Spinal cord (tissue), 9 donors: ENCODE measurements at regions not wholly inside any gene's neighbourhood (a gene's known extent, or its start where the extent isn't known, plus 50 kb on each side); places are given as distances from the start of the nearest gene placed in this dataset.
A peak's percentile ranks its signal among the peaks of the same experiment; 100 is the strongest.
"Not testable (repeated sequence)": the region's sequence is repeated elsewhere in the genome, so short reads cannot be mapped to it uniquely, and the experiment has no call there.

Experiments
- DNase-seq, 6 donors: peaks; one replicate each; pipeline versions ENCODE4 v3.0.0 to v3.0.0-alpha.2; 2013 to 2015; ENCODE audit warnings: low spot score in 6 of 6, low read depth in 4 of 6
- H3K27ac ChIP-seq: one replicate; pipeline ENCODE4 v1.5.1; 2013; ENCODE audit warnings: low read depth, low read length, control low read depth
- H3K27me3 ChIP-seq: one replicate; pipeline ENCODE4 v1.6.1; 2013; ENCODE audit warnings: low read length; ENCODE audit not compliant: control insufficient read depth, insufficient read depth
- H3K36me3 ChIP-seq: one replicate; pipeline ENCODE4 v1.6.1; 2013; ENCODE audit warnings: low read length; ENCODE audit not compliant: control insufficient read depth, insufficient read depth
- H3K4me1 ChIP-seq: one replicate; pipeline ENCODE4 v1.6.1; 2013; ENCODE audit warnings: low read length; ENCODE audit not compliant: control insufficient read depth, insufficient read depth
- H3K4me3 ChIP-seq: one replicate; pipeline ENCODE4 v1.5.1; 2013; ENCODE audit warnings: low read depth, low read length, control low read depth
- H3K9me3 ChIP-seq: one replicate; pipeline ENCODE4 v1.6.1; 2013; ENCODE audit warnings: low read length; ENCODE audit not compliant: control insufficient read depth, insufficient read depth
- WGBS: methylation state at CpG from one replicate; pipeline ENCODE4 v1.1.5; 2013; ENCODE audit warnings: missing lambda C conversion rate; ENCODE audit not compliant: insufficient coverage; 5-methylcytosine and 5-hydroxymethylcytosine counted together
- donor health status: healthy.

DNA sequence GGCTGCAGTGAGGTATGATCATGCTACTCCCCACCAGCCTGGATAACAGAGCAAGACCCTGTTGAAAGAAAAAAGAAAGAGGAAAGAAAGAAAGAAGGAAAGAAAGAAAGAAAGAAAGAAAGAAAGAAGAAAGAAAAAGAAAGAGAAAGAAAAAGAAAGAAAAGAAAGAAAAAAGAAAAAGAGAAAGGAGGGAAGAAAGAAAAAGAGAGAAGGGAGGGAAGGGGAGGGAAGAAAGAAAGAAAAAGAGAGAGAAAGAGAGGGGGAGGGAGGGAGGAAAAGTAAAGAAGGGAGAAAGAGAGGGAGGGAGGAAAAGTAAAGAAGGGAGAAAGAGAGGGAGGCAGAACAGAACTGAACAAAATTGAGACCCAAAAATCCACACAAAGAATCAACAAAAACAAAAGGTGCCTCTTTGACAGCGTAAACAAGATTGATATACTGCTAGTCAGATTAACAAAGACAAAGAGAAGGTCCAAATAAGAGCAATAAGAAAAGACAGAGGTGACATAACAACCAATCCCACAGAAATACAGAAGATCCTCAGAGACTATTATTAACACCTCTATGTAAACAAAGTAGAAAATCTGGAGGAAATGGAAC lies 293.9 kb upstream of the AMIGO2 start:
- Histone ChIP-seq H3K27ac (no peak overlapping the region), H3K4me1 (peaks cover 3% of the 10 kb centered on the region), H3K36me3 (no peaks in the 10 kb centered on the region), H3K27me3 (no peaks in the 10 kb centered on the region), H3K9me3 (no peaks in the 10 kb centered on the region), H3K4me3 (no peak overlapping the region)
- DNase-seq: no peak
- WGBS: no CpG with 5 or more reads among the region's 1 CpG

- no peak for DNase-seq
- H3K36me3 ChIP-seq: no peaks in the 10 kb centered on the region
- WGBS: 73% methylated on average over 4 of the region's 4 CpGs
- H3K9me3 ChIP-seq: no peaks in the 10 kb centered on the region
- H3K4me1 ChIP-seq: no peaks in the 10 kb centered on the region
- H3K27me3 ChIP-seq: no peaks in the 10 kb centered on the region
- H3K27ac ChIP-seq: no peak overlapping the region
- no peak overlapping the region for H3K4me3 ChIP-seq
Measured at GRCh38 chr12:47370421-47370820, 290.7 kb upstream of the AMIGO2 start.

- Histone ChIP-seq H3K4me1 (no peaks in the 10 kb centered on the region), H3K4me3 (no peak overlapping the region), H3K36me3 (no peaks in the 10 kb centered on the region), H3K27me3 (no peaks in the 10 kb centered on the region), H3K27ac (no peak overlapping the region), H3K9me3 (no peaks in the 10 kb centered on the region)
- WGBS: 84% methylated on average over 4 of the region's 4 CpGs
- DNase-seq: no peak
Measured at GRCh38 chr12:47369085-47369484, 289.3 kb upstream of the AMIGO2 start.

GRCh38 chr12:47367912-47368537 lies 288.3 kb upstream of the AMIGO2 start:
- H3K9me3 ChIP-seq: no peaks in the 10 kb centered on the region
- H3K27me3 ChIP-seq: no peaks in the 10 kb centered on the region
- H3K36me3 ChIP-seq: no peaks in the 10 kb centered on the region
- no peaks in the 10 kb centered on the region for H3K4me1 ChIP-seq
- WGBS: 91% methylated on average over 6 of the region's 6 CpGs
- no peak for DNase-seq
- no peak overlapping the region for H3K27ac ChIP-seq
- H3K4me3 ChIP-seq: no peak overlapping the region

DNA sequence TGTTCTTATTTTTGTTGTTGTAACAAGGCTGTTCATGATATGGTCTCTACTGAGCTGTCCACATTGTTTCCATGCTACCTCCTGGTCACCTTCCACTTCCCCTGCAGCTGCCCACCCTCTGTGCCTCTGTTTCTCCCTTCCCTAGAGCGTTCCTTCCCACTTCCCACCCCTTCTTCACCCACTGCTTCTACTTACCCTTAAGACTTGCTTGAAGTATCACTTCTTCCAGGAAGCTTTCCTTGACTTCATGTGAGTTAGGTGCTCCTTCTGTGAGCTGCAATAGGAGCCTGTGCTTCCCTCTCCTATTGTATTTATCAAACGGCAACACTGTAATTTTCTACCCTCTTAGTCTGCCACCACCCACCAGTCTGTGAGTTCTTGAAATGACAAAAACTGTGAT lies 286.8 kb upstream of the AMIGO2 start:
- 100% methylated on average over 1 of the region's 2 CpGs for WGBS
- no peak overlapping the region for H3K4me3 ChIP-seq
- DNase-seq: no peak
- H3K27me3 ChIP-seq: no peaks in the 10 kb centered on the region
- H3K9me3 ChIP-seq: no peaks in the 10 kb centered on the region
- H3K36me3 ChIP-seq: no peaks in the 10 kb centered on the region
- no peak overlapping the region for H3K27ac ChIP-seq
- no peaks in the 10 kb centered on the region for H3K4me1 ChIP-seq

DNA sequence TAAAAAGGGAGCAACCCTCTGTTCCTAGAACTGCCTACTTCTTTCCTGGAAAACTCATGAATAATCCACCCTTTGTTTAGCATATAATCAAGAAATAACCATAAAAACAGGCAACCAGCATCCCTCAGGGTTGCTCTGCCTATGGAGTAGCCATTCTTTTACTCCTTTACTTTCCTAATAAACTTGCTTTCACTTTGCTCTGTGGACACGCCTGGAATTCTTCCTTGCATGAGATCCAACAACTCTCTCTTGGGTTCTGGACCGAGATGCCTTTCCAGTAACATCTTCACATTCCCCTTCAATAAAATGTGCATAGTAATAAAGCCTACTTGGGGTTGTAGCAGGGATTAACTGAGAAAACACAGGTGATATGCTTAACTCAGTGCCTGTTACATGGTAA lies 286.4 kb upstream of the AMIGO2 start:
- H3K4me3 ChIP-seq: no peak overlapping the region
- WGBS: no CpG with 5 or more reads among the region's 2 CpGs
- no peak for DNase-seq
- no peaks in the 10 kb centered on the region for H3K9me3 ChIP-seq
- H3K27ac ChIP-seq: no peak overlapping the region
- no peaks in the 10 kb centered on the region for H3K4me1 ChIP-seq
- no peaks in the 10 kb centered on the region for H3K36me3 ChIP-seq
- no peaks in the 10 kb centered on the region for H3K27me3 ChIP-seq

GRCh38 chr12:47365443-47366076 lies 285.8 kb upstream of the AMIGO2 start:
- not testable (repeated sequence) for H3K27ac ChIP-seq, H3K36me3 ChIP-seq, DNase-seq, H3K4me3 ChIP-seq, H3K4me1 ChIP-seq, H3K9me3 ChIP-seq, H3K27me3 ChIP-seq
- WGBS: 93% methylated on average over 5 of the region's 7 CpGs

GRCh38 chr12:47364261-47364660 lies 284.5 kb upstream of the AMIGO2 start:
- no peaks in the 10 kb centered on the region for H3K27me3 ChIP-seq
- no peaks in the 10 kb centered on the region for H3K36me3 ChIP-seq
- no peaks in the 10 kb centered on the region for H3K4me1 ChIP-seq
- WGBS: no CpG with 5 or more reads among the region's 2 CpGs
- H3K4me3 ChIP-seq: no peak overlapping the region
- H3K27ac ChIP-seq: no peak overlapping the region
- peak in 1 of 6 donors; percentile 51 for DNase-seq
- no peaks in the 10 kb centered on the region for H3K9me3 ChIP-seq

DNA sequence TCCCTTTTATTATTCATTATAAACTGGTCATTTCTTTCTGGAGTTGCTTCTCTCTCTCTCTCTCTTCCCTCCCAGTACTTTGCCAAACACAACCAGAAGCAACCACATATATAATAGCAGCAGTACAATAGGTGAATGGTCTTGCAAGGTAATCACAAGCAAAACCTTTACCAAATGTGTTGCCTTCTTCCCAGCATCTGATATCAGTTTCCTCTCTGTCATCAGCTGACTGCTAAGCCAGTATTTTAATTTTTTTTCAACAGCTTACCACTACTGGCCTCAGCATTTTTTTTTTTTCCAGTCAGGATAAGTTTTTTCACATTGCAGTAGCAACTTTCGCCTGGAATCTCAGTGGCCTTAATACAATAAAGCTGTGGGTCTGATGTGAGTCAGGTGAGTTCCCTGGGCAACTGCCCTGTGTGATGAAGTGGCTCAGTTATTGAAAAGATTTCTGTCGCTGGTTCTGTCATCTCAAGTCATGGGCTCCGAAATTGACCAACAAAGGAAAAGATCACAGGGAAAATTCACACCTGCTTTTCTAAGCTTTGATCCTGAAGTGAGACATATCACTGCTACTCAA lies 282.5 kb upstream of the AMIGO2 start:
- Histone ChIP-seq H3K9me3 (no peaks in the 10 kb centered on the region), H3K4me1 (no peaks in the 10 kb centered on the region), H3K27ac (no peak overlapping the region), H3K4me3 (no peak overlapping the region), H3K36me3 (no peaks in the 10 kb centered on the region), H3K27me3 (no peaks in the 10 kb centered on the region)
- 85% methylated on average over 2 of the region's 3 CpGs for WGBS
- no peak for DNase-seq
